H1 (cell line): ENCODE measurements at regions not wholly inside any gene's neighbourhood (a gene's known extent, or its start where the extent isn't known, plus 50 kb on each side); places are given as distances from the start of the nearest gene placed in this dataset.

Experiments used
- CTCF ChIA-PET: fragments of 300-600 bp; sonication (Branson Sonifier 250); formaldehyde crosslinking; loops from one replicate; lab custom pipeline; 2021; ENCODE audit not compliant: partially characterized antibody; lab: Charles Lee
- POLR2A ChIA-PET: fragments of 300-600 bp; sonication (Branson Sonifier 250); formaldehyde crosslinking; loops from one replicate; lab custom pipeline; 2021; ENCODE audit warnings: inconsistent platforms; ENCODE audit not compliant: partially characterized antibody; lab: Charles Lee
- DNase-seq, 2 experiments: peaks; one replicate each; pipeline versions ENCODE4 v3.0.0 to v3.0.0-alpha.2; 2010 to 2022; ENCODE audit warnings: low spot score in 2 of 2, low read depth in 1 of 2, mixed read lengths in 1 of 2
- FAIRE-seq: peaks from 2 replicates; lab custom pipeline; 2011; peaks lifted over from hg19 to GRCh38; lab: Jason Lieb, UNC
- H2AFZ ChIP-seq: 2 replicates; pipeline ENCODE4 v1.8.1; 2012; ENCODE audit warnings: low read length, inconsistent platforms
- H2AK5ac ChIP-seq: 2 replicates; pipeline ENCODE4 v1.6.1; 2013; ENCODE audit warnings: low read depth, low read length
- H2BK120ac ChIP-seq: replicated peaks from 2 replicates; pipeline ENCODE3; 2013; ENCODE audit warnings: low read depth, low read length, inconsistent platforms
- H2BK12ac ChIP-seq: 2 replicates; pipeline ENCODE4 v1.6.1; 2013; ENCODE audit warnings: low read depth, low read length
- H2BK15ac ChIP-seq: 2 replicates; pipeline ENCODE4 v1.6.1; 2013; ENCODE audit warnings: low read length
- H2BK20ac ChIP-seq: 2 replicates; pipeline ENCODE4 v1.6.1; 2013; ENCODE audit warnings: low read length
- H2BK5ac ChIP-seq: 2 replicates; pipeline ENCODE4 v1.6.1; 2013; ENCODE audit warnings: low read depth, low read length
- H3K14ac ChIP-seq: 2 replicates; pipeline ENCODE4 v1.6.1; 2013; ENCODE audit warnings: inconsistent platforms; ENCODE audit not compliant: insufficient read length
- H3K18ac ChIP-seq: 2 replicates; pipeline ENCODE4 v1.6.1; 2013; ENCODE audit warnings: low read length; ENCODE audit errors: extremely low read depth
- H3K23ac ChIP-seq: 2 replicates; pipeline ENCODE4 v1.6.1; 2013; ENCODE audit warnings: inconsistent platforms; ENCODE audit not compliant: insufficient read length
- H3K23me2 ChIP-seq: 2 replicates; pipeline ENCODE4 v1.6.1; 2013; ENCODE audit warnings: low read depth, low read length
- H3K27ac ChIP-seq: 2 replicates; pipeline ENCODE4 v1.6.1; 2011; ENCODE audit warnings: low read depth, low read length, inconsistent platforms
- H3K27me3 ChIP-seq, 4 experiments: replicated peaks in 1 of 4; 1 replicate in 1 of 4; 2 replicates in 3 of 4; pipeline versions ENCODE4 v1.6.1 to v1.8.1; 2011 to 2013; ENCODE audit warnings: low read length in 3 of 4, mild to moderate bottlenecking in 3 of 4, inconsistent platforms in 2 of 4, mixed read lengths in 2 of 4, moderate library complexity in 1 of 4; ENCODE audit not compliant: control insufficient read depth in 3 of 4, insufficient read depth in 3 of 4; ENCODE audit errors: extremely low read depth in 1 of 4
- H3K36me3 ChIP-seq, 4 experiments: 2 replicates each; pipeline versions ENCODE4 v1.6.1 to v1.8.1; 2011 to 2013; ENCODE audit warnings: mild to moderate bottlenecking in 4 of 4, low read length in 3 of 4, moderate library complexity in 2 of 4, control low read depth in 1 of 4, inconsistent platforms in 1 of 4; ENCODE audit not compliant: insufficient read depth in 4 of 4, control insufficient read depth in 2 of 4
- H3K4ac ChIP-seq: replicated peaks from 2 replicates; pipeline ENCODE3; 2013; ENCODE audit warnings: low read length, low read depth, mixed read lengths, inconsistent platforms; ENCODE audit not compliant: insufficient read length
- H3K4me1 ChIP-seq, 4 experiments: replicated peaks in 1 of 4; 1 replicate in 1 of 4; 2 replicates in 3 of 4; pipeline versions ENCODE4 v1.6.1 to v1.8.1; 2011 to 2013; ENCODE audit warnings: low read length in 3 of 4, inconsistent platforms in 2 of 4, mixed read lengths in 1 of 4; ENCODE audit not compliant: insufficient read depth in 4 of 4, control insufficient read depth in 3 of 4
- H3K4me2 ChIP-seq, 2 experiments: 2 replicates each; pipeline versions ENCODE4 v1.6.1 to v1.8.1; 2011 to 2013; ENCODE audit warnings: low read depth in 2 of 2, low read length in 2 of 2, control low read depth in 1 of 2, inconsistent platforms in 1 of 2, mild to moderate bottlenecking in 1 of 2; ENCODE audit not compliant: insufficient read depth in 1 of 2
- H3K4me3 ChIP-seq, 4 experiments: fragments of 200-600, 300-600 bp in 1 of 4; sonication (generic), shearing (Covaris generic), sonication (Bioruptor Twin) in 1 of 4; 2 replicates each; pipeline versions ENCODE4 v1.5.1 to v1.8.1; 2011 to 2016; ENCODE audit warnings: low read length in 4 of 4, low read depth in 3 of 4, control low read depth in 2 of 4, inconsistent platforms in 2 of 4, mild to moderate bottlenecking in 2 of 4, mixed read lengths in 1 of 4, moderate library complexity in 1 of 4; ENCODE audit not compliant: insufficient read depth in 2 of 4; ENCODE audit errors: extremely low read depth in 1 of 4
- H3K56ac ChIP-seq: replicated peaks from 2 replicates; pipeline ENCODE3; 2013; ENCODE audit warnings: low read depth, mild to moderate bottlenecking, mixed read lengths, low read length, inconsistent platforms; ENCODE audit not compliant: insufficient read length
- H3K79me1 ChIP-seq: 2 replicates; pipeline ENCODE4 v1.6.1; 2013; ENCODE audit warnings: low read depth, low read length, control low read depth
- H3K79me2 ChIP-seq, 2 experiments: 2 replicates each; pipeline versions ENCODE4 v1.6.1 to v1.8.1; 2012 to 2013; ENCODE audit warnings: low read length in 2 of 2, mild to moderate bottlenecking in 2 of 2, inconsistent platforms in 1 of 2; ENCODE audit not compliant: insufficient read depth in 2 of 2, control insufficient read depth in 1 of 2
- H3K9ac ChIP-seq, 4 experiments: replicated peaks in 1 of 4; 1 replicate in 1 of 4; 2 replicates in 3 of 4; pipeline versions ENCODE4 v1.6.1 to v1.8.1; 2011 to 2013; ENCODE audit warnings: low read depth in 3 of 4, low read length in 3 of 4, control low read depth in 2 of 4, mild to moderate bottlenecking in 2 of 4, moderate library complexity in 2 of 4, inconsistent platforms in 1 of 4; ENCODE audit errors: extremely low read depth in 1 of 4
- H3K9me3 ChIP-seq, 2 experiments: 2 replicates each; pipeline versions ENCODE4 v1.6.1 to v1.8.1; 2012 to 2013; ENCODE audit warnings: mild to moderate bottlenecking in 2 of 2, moderate library complexity in 2 of 2, control low read depth in 1 of 2, inconsistent platforms in 1 of 2, low read depth in 1 of 2, low read length in 1 of 2, mixed read lengths in 1 of 2; ENCODE audit not compliant: insufficient read depth in 2 of 2
- H4K20me1 ChIP-seq, 2 experiments: replicated peaks in 1 of 2; 2 replicates each; pipeline versions ENCODE3 to v1.8.1; 2011 to 2013; ENCODE audit warnings: inconsistent platforms in 2 of 2, low read length in 2 of 2, mild to moderate bottlenecking in 1 of 2; ENCODE audit not compliant: insufficient read depth in 2 of 2, control insufficient read depth in 1 of 2
- H4K5ac ChIP-seq: 2 replicates; pipeline ENCODE4 v1.6.1; 2013; ENCODE audit warnings: low read length, low read depth, mixed read lengths, inconsistent platforms; ENCODE audit not compliant: insufficient read length
- H4K8ac ChIP-seq: 2 replicates; pipeline ENCODE4 v1.8.0; 2013; ENCODE audit warnings: mild to moderate bottlenecking, moderate library complexity, low read length, inconsistent platforms; ENCODE audit not compliant: insufficient read depth; ENCODE audit errors: extremely low read depth
- H4K91ac ChIP-seq: replicated peaks from 2 replicates; pipeline ENCODE3; 2013; ENCODE audit warnings: low read length, mixed read lengths, inconsistent platforms; ENCODE audit not compliant: insufficient read length
- MAFK ChIP-seq: IDR thresholded peaks from 2 replicates; pipeline ENCODE4 v1.6.1; 2012; ENCODE audit warnings: low read depth, mild to moderate bottlenecking, improper control_type of control experiment, low read length
- WGBS, 2 experiments: shearing (Covaris generic) in 1 of 2; methylation state at CpG; one replicate each; pipeline versions ENCODE4 v1.1.6 to v1.1.7; 2013 to 2015; ENCODE audit warnings: low lambda C conversion rate in 2 of 2, mixed read lengths in 2 of 2, inconsistent platforms in 1 of 2, low coverage in 1 of 2, missing lambda C conversion rate in 1 of 2; ENCODE audit not compliant: insufficient replicate concordance in 2 of 2, insufficient coverage in 1 of 2, insufficient read length in 1 of 2; ENCODE audit errors: extremely low coverage in 1 of 2, missing lambda C conversion rate in 1 of 2; 5-methylcytosine and 5-hydroxymethylcytosine counted together
- TF ChIP-seq, protein P1 (sequence below): IDR thresholded peaks from 2 replicates; pipeline ENCODE4 v1.6.1; 2012; ENCODE audit warnings: inconsistent platforms

DNA sequence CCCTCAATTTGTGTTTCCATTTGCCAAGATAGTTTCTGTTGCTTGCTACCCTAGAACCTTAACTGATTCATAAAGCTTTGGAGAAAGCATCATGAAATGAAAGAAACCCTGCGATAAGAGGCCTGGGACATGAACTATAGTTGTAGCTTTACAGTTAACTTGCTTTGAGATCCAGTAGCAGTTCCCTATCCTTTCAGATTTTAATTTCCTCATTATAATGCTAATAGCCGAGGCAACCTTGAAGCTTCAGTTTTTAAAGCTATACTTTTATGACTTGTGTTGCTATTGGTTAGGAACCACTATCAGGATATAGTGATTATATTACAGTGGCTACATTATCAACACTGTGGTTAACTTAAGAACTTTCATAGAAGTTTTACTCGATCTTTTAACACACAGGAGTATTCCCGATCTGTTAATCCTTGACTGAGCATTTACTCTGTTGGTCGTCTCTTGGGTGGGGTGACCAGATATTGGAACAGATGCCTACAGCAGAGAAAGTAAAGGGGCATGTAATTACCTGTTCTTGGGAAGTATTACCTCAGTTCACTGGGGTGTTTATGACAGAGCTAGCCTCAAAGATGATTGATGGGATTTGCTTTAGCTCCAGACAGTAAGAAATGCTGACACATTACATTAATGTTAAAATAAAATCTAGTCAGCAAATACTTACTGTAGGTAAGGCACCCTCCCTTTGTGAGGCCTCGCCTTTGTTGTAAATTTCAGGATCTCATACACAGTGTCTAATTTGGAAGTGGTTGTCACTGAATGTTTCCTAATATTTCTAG is 86.2 kb upstream of the CSRP2 start:
- no peak overlapping the region for H2AFZ ChIP-seq
- no peak overlapping the region for H3K56ac ChIP-seq
- no peak for DNase-seq
- ChIA-PET CTCF (interaction anchor here (0.5 to 1.6 kb wide), 2 partner anchors 14 to 46 kb away, joined by 3 read pairs; no protein-coding TSS in a partner anchor), POLR2A (interaction anchor here (0.7 kb wide), 1 partner anchor 86 kb away, joined by 3 read pairs; the partner anchor contains the start of gene CSRP2)
- no peak overlapping the region for H2BK15ac ChIP-seq
- H3K27me3 ChIP-seq, result 0 out of 7 replicates have a peak, but pooled peaks cover 0 to 3% (median 0%) of the 10 kb centered on the region in 4 experiments
- H2BK5ac ChIP-seq, result no peak overlapping the region
- no peak overlapping the region for H4K5ac ChIP-seq
- H3K23ac ChIP-seq, result no peak overlapping the region
- WGBS, 2 experiments, result 61% methylated on average over 6 of the region's 6 CpGs; no CpG with 5 or more reads in 1 of the 2 experiments
- no peaks in the 10 kb centered on the region for H3K79me2 ChIP-seq
- no peak overlapping the region for H3K9ac ChIP-seq
- peak overlapping the region; percentile 28 to 50 for H3K4me2 ChIP-seq
- no peaks in the 10 kb centered on the region for H3K36me3 ChIP-seq
- H3K4ac ChIP-seq, result no peak overlapping the region
- H2AK5ac ChIP-seq, result no peak overlapping the region; the same call in 1 of the 2 replicates
- no peak overlapping the region for H3K18ac ChIP-seq
- H3K4me3 ChIP-seq, result peak overlapping the region in 1 of 4 experiments; percentile 33; a peak in 2 of 8 replicates
- TF ChIP-seq, protein P1, sequence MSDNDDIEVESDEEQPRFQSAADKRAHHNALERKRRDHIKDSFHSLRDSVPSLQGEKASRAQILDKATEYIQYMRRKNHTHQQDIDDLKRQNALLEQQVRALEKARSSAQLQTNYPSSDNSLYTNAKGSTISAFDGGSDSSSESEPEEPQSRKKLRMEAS, result no peak
- TF ChIP-seq MAFK, result peak; percentile 49; the same call in 1 of the 2 replicates
- no peak overlapping the region for H2BK20ac ChIP-seq
- H4K8ac ChIP-seq, result no peak overlapping the region
- H3K14ac ChIP-seq, result no peak overlapping the region
- H2BK120ac ChIP-seq, result peak overlapping the region; percentile 12
- no peak overlapping the region for H3K27ac ChIP-seq
- H3K9me3 ChIP-seq, result no peaks in the 10 kb centered on the region
- H3K79me1 ChIP-seq, result no peaks in the 10 kb centered on the region
- H3K23me2 ChIP-seq, result no peaks in the 10 kb centered on the region
- H2BK12ac ChIP-seq, result no peak overlapping the region
- FAIRE-seq, result peak; percentile 62
- peaks cover 2 to 23% (median 15%) of the 10 kb centered on the region in 4 experiments; a peak in 5 of 7 replicates for H3K4me1 ChIP-seq
- peak overlapping the region; percentile 7 for H4K91ac ChIP-seq
- no peaks in the 10 kb centered on the region for H4K20me1 ChIP-seq
